Lower leg skin (tissue), 3 donors: ENCODE measurements at regions not wholly inside any gene's neighbourhood (a gene's known extent, or its start where the extent isn't known, plus 50 kb on each side); places are given as distances from the start of the nearest gene placed in this dataset.

Experiments used
- POLR2A ChIP-seq, 2 donors: fragments of 450-650 bp; IDR thresholded peaks; one replicate each; pipeline ENCODE4 v1.6.1; 2016 to 2017; ENCODE audit warnings: antibody characterized with exemption in 2 of 2, mild to moderate bottlenecking in 1 of 2, moderate library complexity in 1 of 2
- TF ChIP-seq, protein P1 (sequence below), 3 donors: fragments of 450-650 bp; IDR thresholded peaks; one replicate each; pipeline ENCODE4 v1.5.1; 2016; ENCODE audit warnings: antibody characterized with exemption in 3 of 3, mild to moderate bottlenecking in 3 of 3, moderate library complexity in 2 of 3

- TF ChIP-seq, protein P1, sequence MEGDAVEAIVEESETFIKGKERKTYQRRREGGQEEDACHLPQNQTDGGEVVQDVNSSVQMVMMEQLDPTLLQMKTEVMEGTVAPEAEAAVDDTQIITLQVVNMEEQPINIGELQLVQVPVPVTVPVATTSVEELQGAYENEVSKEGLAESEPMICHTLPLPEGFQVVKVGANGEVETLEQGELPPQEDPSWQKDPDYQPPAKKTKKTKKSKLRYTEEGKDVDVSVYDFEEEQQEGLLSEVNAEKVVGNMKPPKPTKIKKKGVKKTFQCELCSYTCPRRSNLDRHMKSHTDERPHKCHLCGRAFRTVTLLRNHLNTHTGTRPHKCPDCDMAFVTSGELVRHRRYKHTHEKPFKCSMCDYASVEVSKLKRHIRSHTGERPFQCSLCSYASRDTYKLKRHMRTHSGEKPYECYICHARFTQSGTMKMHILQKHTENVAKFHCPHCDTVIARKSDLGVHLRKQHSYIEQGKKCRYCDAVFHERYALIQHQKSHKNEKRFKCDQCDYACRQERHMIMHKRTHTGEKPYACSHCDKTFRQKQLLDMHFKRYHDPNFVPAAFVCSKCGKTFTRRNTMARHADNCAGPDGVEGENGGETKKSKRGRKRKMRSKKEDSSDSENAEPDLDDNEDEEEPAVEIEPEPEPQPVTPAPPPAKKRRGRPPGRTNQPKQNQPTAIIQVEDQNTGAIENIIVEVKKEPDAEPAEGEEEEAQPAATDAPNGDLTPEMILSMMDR (IDR thresholded peaks at IDR 0.05): no peak
- no peak for TF ChIP-seq POLR2A (IDR thresholded peaks at IDR 0.05)
Measured at GRCh38 chr16:72664509-72665408, 383.2 kb downstream of the ZFHX3 start.
